Esophagus (tissue), 2 donors: ENCODE measurements at regions not wholly inside any gene's neighbourhood (a gene's known extent, or its start where the extent isn't known, plus 50 kb on each side); places are given as distances from the start of the nearest gene placed in this dataset.
"Not testable (repeated sequence)": the region's sequence is repeated elsewhere in the genome, so short reads cannot be mapped to it uniquely, and the experiment has no call there.

Experiments used
- H3K27ac ChIP-seq, 2 donors: one replicate each; pipeline ENCODE4 v1.5.1; 2013; ENCODE audit warnings: low read depth in 2 of 2, mild to moderate bottlenecking in 2 of 2, inconsistent platforms in 1 of 2, low read length in 1 of 2, moderate library complexity in 1 of 2
- H3K27me3 ChIP-seq, 2 donors: one replicate each; pipeline ENCODE4 v1.6.1; 2013; ENCODE audit warnings: low read length in 2 of 2, control low read depth in 1 of 2, mild to moderate bottlenecking in 1 of 2; ENCODE audit not compliant: insufficient read depth in 2 of 2, control insufficient read depth in 1 of 2
- H3K36me3 ChIP-seq, 2 donors: one replicate each; pipeline ENCODE4 v1.6.1; 2013; ENCODE audit warnings: low read length in 1 of 2; ENCODE audit not compliant: control insufficient read depth in 2 of 2, insufficient read depth in 2 of 2
- H3K4me1 ChIP-seq, 2 donors: one replicate each; pipeline ENCODE4 v1.6.1; 2013; ENCODE audit warnings: low read length in 1 of 2; ENCODE audit not compliant: control insufficient read depth in 2 of 2, insufficient read depth in 2 of 2
- H3K4me3 ChIP-seq, 2 donors: one replicate each; pipeline ENCODE4 v1.5.1; 2013; ENCODE audit warnings: low read length in 2 of 2, mild to moderate bottlenecking in 2 of 2, low read depth in 1 of 2, moderate library complexity in 1 of 2
- H3K9me3 ChIP-seq, 2 donors: one replicate each; pipeline ENCODE4 v1.6.1; 2013; ENCODE audit warnings: mild to moderate bottlenecking in 2 of 2, low read depth in 1 of 2, low read length in 1 of 2, moderate library complexity in 1 of 2; ENCODE audit not compliant: control insufficient read depth in 2 of 2, insufficient read depth in 1 of 2
- WGBS, 2 donors: extraction: QIAGEN DNeasy Blood & Tissue Kit; methylation state at CpG; one replicate each; pipeline ENCODE4 v1.1.7; 2013; 5-methylcytosine and 5-hydroxymethylcytosine counted together
- donor health status: healthy with polysubstance abuse.
- donor health status: Bipolar disorder and iron deficiency.

- not testable (repeated sequence) for H3K9me3 ChIP-seq, H3K27ac ChIP-seq, H3K4me1 ChIP-seq, H3K27me3 ChIP-seq, H3K36me3 ChIP-seq, H3K4me3 ChIP-seq
- 83 to 85% methylated on average over 34 of the region's 34 CpGs for WGBS, 2 donors
These were observed 178.9 kb upstream of the IPO5 start for GRCh38 chr13:97774391-97775100.

- Histone ChIP-seq H3K4me3 (no peak overlapping the region), H3K27ac (no peak overlapping the region), H3K36me3 (no peaks in the 10 kb centered on the region), H3K4me1 (no peaks in the 10 kb centered on the region), H3K9me3 (peaks cover 0 to 2% of the 10 kb centered on the region in 2 donors), H3K27me3 (no peaks in the 10 kb centered on the region)
- 49 to 61% methylated on average over 5 of the region's 5 CpGs for WGBS, 2 donors
These were observed 173.0 kb upstream of the IPO5 start for GRCh38 chr13:97780486-97780885.

- Histone ChIP-seq H3K36me3 (no peaks in the 10 kb centered on the region), H3K27ac (no peak overlapping the region), H3K27me3 (no peaks in the 10 kb centered on the region), H3K4me1 (no peaks in the 10 kb centered on the region), H3K4me3 (no peak overlapping the region), H3K9me3 (peaks cover 0 to 2% of the 10 kb centered on the region in 2 donors)
- 82% methylated on average over 2 of the region's 2 CpGs for WGBS, 2 donors
These were observed 171.6 kb upstream of the IPO5 start for GRCh38 chr13:97781891-97782305.

- no peaks in the 10 kb centered on the region for H3K4me1 ChIP-seq
These were observed 167.0 kb upstream of the IPO5 start for GRCh38 chr13:97786510-97786909.

GRCh38 chr13:97797553-97797952 lies 155.9 kb upstream of the IPO5 start:
- Histone ChIP-seq H3K36me3 (no peaks in the 10 kb centered on the region), H3K27ac (peak overlapping the region in 1 of 2 donors; percentile 6)
- WGBS, 2 donors: 46 to 50% methylated on average over 4 of the region's 4 CpGs

More at GRCh38 chr13:97786510-97786909, 167.0 kb upstream of the IPO5 start:
- Histone ChIP-seq H3K27me3 (no peaks in the 10 kb centered on the region), H3K36me3 (no peaks in the 10 kb centered on the region), H3K9me3 (peaks cover 2 to 5% of the 10 kb centered on the region in 2 donors), H3K4me3 (no peak overlapping the region), H3K27ac (no peak overlapping the region)
- WGBS, 2 donors: 68 to 74% methylated on average over 1 of the region's 1 CpG

GRCh38 chr13:97798171-97798821 lies 155.2 kb upstream of the IPO5 start:
- 46 to 67% methylated on average over 7 of the region's 7 CpGs for WGBS, 2 donors
- H3K36me3 ChIP-seq: no peaks in the 10 kb centered on the region
- H3K4me1 ChIP-seq: no peaks in the 10 kb centered on the region
- H3K9me3 ChIP-seq: peaks cover 0 to 3% of the 10 kb centered on the region in 2 donors
- no peak overlapping the region for H3K4me3 ChIP-seq
- no peaks in the 10 kb centered on the region for H3K27me3 ChIP-seq
- no peak overlapping the region for H3K27ac ChIP-seq

More at GRCh38 chr13:97797553-97797952, 155.9 kb upstream of the IPO5 start:
- no peak overlapping the region for H3K4me3 ChIP-seq
- H3K9me3 ChIP-seq: peaks cover 0 to 8% of the 10 kb centered on the region in 2 donors
- no peaks in the 10 kb centered on the region for H3K4me1 ChIP-seq
- H3K27me3 ChIP-seq: no peaks in the 10 kb centered on the region

DNA sequence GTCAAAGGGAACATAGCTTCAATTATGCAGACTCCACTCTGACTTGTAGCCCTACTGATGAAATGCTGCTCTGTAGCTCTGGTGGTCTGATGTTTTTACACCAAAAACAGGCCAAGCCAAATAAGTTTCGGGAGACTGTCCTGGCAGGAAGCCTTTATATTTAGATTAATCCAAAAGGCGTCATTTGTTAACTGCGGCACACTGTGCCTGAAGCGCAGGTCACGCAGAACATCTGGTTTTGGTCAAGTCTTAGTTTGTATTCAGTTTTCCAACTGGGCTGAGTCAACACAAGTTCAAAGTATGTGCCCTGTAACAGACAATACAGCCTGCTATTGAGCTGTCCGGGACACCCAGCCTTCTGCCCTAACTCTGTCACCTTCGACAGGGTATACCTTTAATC lies 154.6 kb upstream of the IPO5 start:
- H3K4me1 ChIP-seq: no peaks in the 10 kb centered on the region
- no peaks in the 10 kb centered on the region for H3K36me3 ChIP-seq
- no peak overlapping the region for H3K4me3 ChIP-seq
- WGBS, 2 donors: 31 to 54% methylated on average over 7 of the region's 7 CpGs
- no peak overlapping the region for H3K27ac ChIP-seq
- H3K27me3 ChIP-seq: no peaks in the 10 kb centered on the region
- H3K9me3 ChIP-seq: no peaks in the 10 kb centered on the region

DNA sequence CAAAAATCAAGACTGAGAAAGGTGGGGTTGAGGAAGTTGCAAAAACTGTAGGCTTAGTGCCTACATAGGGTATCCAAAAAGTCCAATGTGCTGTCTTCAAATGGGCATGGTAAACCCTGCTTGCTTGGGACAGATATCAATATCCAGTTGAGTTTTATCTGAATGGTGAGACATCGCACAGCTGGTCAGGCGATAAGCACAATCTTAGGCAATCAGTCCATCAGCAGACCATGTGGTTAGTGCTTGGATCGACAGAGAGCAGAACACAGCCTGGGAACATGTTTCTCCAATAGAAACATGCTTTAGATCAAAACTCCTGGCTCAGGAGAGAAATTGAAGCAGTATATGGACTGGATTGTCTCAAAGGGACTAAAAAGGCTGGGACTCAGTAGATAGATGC lies 151.3 kb upstream of the IPO5 start:
- no peak overlapping the region for H3K4me3 ChIP-seq
- H3K4me1 ChIP-seq: no peaks in the 10 kb centered on the region
- H3K27me3 ChIP-seq: no peaks in the 10 kb centered on the region
- H3K9me3 ChIP-seq: no peaks in the 10 kb centered on the region
- 81 to 90% methylated on average over 3 of the region's 3 CpGs for WGBS, 2 donors
- no peak overlapping the region for H3K27ac ChIP-seq
- H3K36me3 ChIP-seq: no peaks in the 10 kb centered on the region

DNA sequence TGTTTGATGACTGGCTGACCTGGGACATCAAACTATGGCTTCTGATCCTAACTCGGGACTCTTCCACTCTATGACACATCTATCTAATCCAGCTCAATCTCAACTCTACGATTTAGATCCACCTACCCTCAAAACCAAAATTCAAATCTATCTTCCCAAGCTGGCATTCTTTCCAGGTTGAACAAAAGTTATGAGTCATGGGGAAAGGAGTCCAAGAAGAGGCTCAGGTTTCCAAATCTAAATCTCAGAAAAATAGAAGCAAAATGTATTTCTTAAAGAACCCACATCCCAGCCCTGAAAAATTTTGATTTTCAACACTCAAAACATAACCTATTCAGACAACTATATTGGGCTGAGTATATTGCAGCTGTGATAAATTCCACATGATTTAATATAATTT lies 143.9 kb upstream of the IPO5 start:
- Histone ChIP-seq H3K9me3 (no peaks in the 10 kb centered on the region), H3K36me3 (no peaks in the 10 kb centered on the region), H3K27ac (no peak overlapping the region), H3K4me1 (no peaks in the 10 kb centered on the region), H3K27me3 (no peaks in the 10 kb centered on the region), H3K4me3 (no peak overlapping the region)
- 27 to 44% methylated on average over 2 of the region's 2 CpGs for WGBS, 2 donors

GRCh38 chr13:97810152-97810551 lies 143.3 kb upstream of the IPO5 start:
- Histone ChIP-seq H3K4me1 (no peaks in the 10 kb centered on the region), H3K9me3 (no peaks in the 10 kb centered on the region), H3K27ac (no peak overlapping the region), H3K36me3 (no peaks in the 10 kb centered on the region), H3K4me3 (no peak overlapping the region), H3K27me3 (no peaks in the 10 kb centered on the region)
- 16 to 22% methylated on average over 3 of the region's 3 CpGs for WGBS, 2 donors
